PC-3 (cell line): ENCODE measurements at regions not wholly inside any gene's neighbourhood (a gene's known extent, or its start where the extent isn't known, plus 50 kb on each side); places are given as distances from the start of the nearest gene placed in this dataset.

ENCODE experiments used
- ATAC-seq: fragments of 200-7000 bp; cut with Tn5 transposase; 2 replicates; pipeline ENCODE4 v1.9.1; 2020; ENCODE audit warnings: mild to moderate bottlenecking, moderate library complexity
- BruUV-seq: library from RNA; stranded (reverse); fragments of 400-500 nt; replicated peaks from 2 replicates; lab custom pipeline; 2021; lab: Mats Ljungman, UMichigan
- CTCF ChIA-PET: fragments of 300-600 bp; sonication (Branson Sonifier 250); formaldehyde crosslinking; loops from one replicate; lab custom pipeline; 2022; ENCODE audit warnings: antibody characterized with exemption; lab: Charles Lee
- POLR2A ChIA-PET: fragments of 300-600 bp; sonication (Branson Sonifier 250); formaldehyde crosslinking; loops from one replicate; lab custom pipeline; 2022; ENCODE audit warnings: antibody characterized with exemption; ENCODE audit not compliant: unreplicated experiment; lab: Charles Lee
- DNase-seq: peaks from one replicate; pipeline ENCODE4 v3.0.0-alpha.2; 2015
- H2AFZ ChIP-seq: fragments of 300-600 bp; sonication (generic); 2 replicates; pipeline ENCODE4 v1.6.0; 2016; ENCODE audit warnings: antibody characterized with exemption, low read length
- H3F3A ChIP-seq: fragments of 300-600 bp; sonication (generic); one replicate; pipeline ENCODE4 v1.6.0; 2017; ENCODE audit warnings: antibody characterized with exemption, low read length, control low read depth, mild to moderate bottlenecking; ENCODE audit not compliant: unreplicated experiment
- H3K27ac ChIP-seq: fragments of 300-600 bp; sonication (generic); 2 replicates; pipeline ENCODE4 v1.5.1; 2016; ENCODE audit warnings: mild to moderate bottlenecking, low read length
- H3K27me3 ChIP-seq: fragments of 300-600 bp; sonication (generic); 2 replicates; pipeline ENCODE4 v1.6.1; 2016; ENCODE audit warnings: low read length, mixed read lengths
- H3K36me3 ChIP-seq: fragments of 300-600 bp; sonication (generic); 2 replicates; pipeline ENCODE4 v1.6.1; 2016; ENCODE audit warnings: low read depth, mixed run types, low read length, mixed read lengths
- H3K4me1 ChIP-seq: fragments of 300-600 bp; sonication (generic); 2 replicates; pipeline ENCODE4 v1.5.1; 2016; ENCODE audit warnings: low read length; ENCODE audit not compliant: insufficient read depth
- H3K4me2 ChIP-seq: fragments of 300-600 bp; sonication (generic); 2 replicates; pipeline ENCODE4 v1.6.0; 2016; ENCODE audit warnings: low read length
- H3K4me3 ChIP-seq: fragments of 300-600 bp; sonication (generic); 2 replicates; pipeline ENCODE4 v1.5.1; 2016; ENCODE audit warnings: mild to moderate bottlenecking, low read length, mixed read lengths
- H3K79me2 ChIP-seq: fragments of 300-600 bp; sonication (generic); 2 replicates; pipeline ENCODE4 v1.6.1; 2017; ENCODE audit warnings: low read length, mixed read lengths
- H3K9ac ChIP-seq: fragments of 300-600 bp; sonication (generic); 2 replicates; pipeline ENCODE4 v1.6.0; 2016; ENCODE audit warnings: mild to moderate bottlenecking, low read length
- H3K9me2 ChIP-seq: fragments of 300-600 bp; sonication (generic); replicated peaks from 2 replicates; pipeline ENCODE4 v1.6.1; 2016; ENCODE audit warnings: mixed run types, low read length, mixed read lengths
- H3K9me3 ChIP-seq: fragments of 300-600 bp; sonication (generic); 2 replicates; pipeline ENCODE4 v1.6.1; 2016; ENCODE audit warnings: low read length, mixed read lengths
- H4K20me1 ChIP-seq: fragments of 300-600 bp; sonication (generic); 2 replicates; pipeline ENCODE4 v1.6.1; 2016; ENCODE audit warnings: low read length, mixed read lengths
- EZH2 ChIP-seq: fragments of 300-600 bp; sonication (generic); IDR thresholded peaks from one replicate; pipeline ENCODE4 v1.6.1; 2017; ENCODE audit warnings: antibody characterized with exemption, mild to moderate bottlenecking, low read length; ENCODE audit not compliant: unreplicated experiment
- EZH2phosphoT487 ChIP-seq: fragments of 300-600 bp; sonication (generic); IDR thresholded peaks from 2 replicates; pipeline ENCODE4 v1.6.1; 2018; ENCODE audit warnings: mild to moderate bottlenecking, antibody characterized with exemption, low read length, borderline replicate concordance
- intact Hi-C: fragments of 100-400 bp; cut with micrococcal nuclease; formaldehyde crosslinking; loops from 2 replicates; pipeline ENCODE4 v1.9.0; 2023
- TF ChIP-seq, protein P1 (sequence below): fragments of 300-600 bp; sonication (generic); conservative IDR thresholded peaks from 2 replicates; pipeline ENCODE4 v1.5.1; 2017; ENCODE audit warnings: antibody characterized with exemption, low read depth, mild to moderate bottlenecking, low read length

DNA sequence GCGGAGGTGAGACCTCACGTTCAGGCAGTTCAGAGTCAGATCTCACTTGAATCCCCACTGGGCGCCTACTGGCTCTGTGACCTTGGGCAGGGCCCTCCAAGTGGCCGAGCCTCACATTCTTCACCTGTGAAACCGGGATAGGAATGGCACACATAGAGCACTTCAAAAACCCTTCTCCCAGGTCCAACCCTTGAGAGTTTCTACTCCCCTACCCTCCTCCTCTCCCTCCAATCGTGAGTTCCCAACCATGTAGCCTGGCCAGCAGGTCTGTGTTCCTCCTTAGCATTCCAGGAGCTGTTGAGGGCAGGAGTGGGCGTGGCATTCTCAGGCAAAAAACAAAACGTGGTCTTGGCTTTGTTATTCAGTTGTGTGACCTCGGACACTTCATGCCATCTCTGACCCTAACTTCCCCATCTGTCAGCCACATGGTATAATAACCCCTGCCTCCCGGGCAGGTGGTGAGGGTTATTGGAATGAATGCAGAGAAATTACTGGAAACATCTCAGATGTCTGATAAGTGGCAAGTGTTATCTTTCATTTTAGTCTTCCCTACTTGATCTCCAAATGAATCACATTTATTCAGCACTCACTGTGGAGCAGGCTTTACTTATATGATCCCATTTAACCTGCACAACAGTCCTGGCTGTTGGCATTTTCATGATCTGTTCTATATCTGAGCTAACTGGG, 112.8 kb upstream of the BOD1 start:
- H3K4me1 ChIP-seq = no peaks in the 10 kb centered on the region
- H4K20me1 ChIP-seq = no peaks in the 10 kb centered on the region
- BruUV-seq = no TSS peak
- H3K27ac ChIP-seq = no peak overlapping the region
- no peaks in the 10 kb centered on the region for H3K79me2 ChIP-seq
- no peaks in the 10 kb centered on the region for H3F3A ChIP-seq
- TF ChIP-seq EZH2phosphoT487 (no peak), EZH2 (no peak)
- TF ChIP-seq, protein P1, sequence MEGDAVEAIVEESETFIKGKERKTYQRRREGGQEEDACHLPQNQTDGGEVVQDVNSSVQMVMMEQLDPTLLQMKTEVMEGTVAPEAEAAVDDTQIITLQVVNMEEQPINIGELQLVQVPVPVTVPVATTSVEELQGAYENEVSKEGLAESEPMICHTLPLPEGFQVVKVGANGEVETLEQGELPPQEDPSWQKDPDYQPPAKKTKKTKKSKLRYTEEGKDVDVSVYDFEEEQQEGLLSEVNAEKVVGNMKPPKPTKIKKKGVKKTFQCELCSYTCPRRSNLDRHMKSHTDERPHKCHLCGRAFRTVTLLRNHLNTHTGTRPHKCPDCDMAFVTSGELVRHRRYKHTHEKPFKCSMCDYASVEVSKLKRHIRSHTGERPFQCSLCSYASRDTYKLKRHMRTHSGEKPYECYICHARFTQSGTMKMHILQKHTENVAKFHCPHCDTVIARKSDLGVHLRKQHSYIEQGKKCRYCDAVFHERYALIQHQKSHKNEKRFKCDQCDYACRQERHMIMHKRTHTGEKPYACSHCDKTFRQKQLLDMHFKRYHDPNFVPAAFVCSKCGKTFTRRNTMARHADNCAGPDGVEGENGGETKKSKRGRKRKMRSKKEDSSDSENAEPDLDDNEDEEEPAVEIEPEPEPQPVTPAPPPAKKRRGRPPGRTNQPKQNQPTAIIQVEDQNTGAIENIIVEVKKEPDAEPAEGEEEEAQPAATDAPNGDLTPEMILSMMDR = no peak
- H3K9ac ChIP-seq = no peak overlapping the region
- no peak overlapping the region for H3K4me3 ChIP-seq
- intact Hi-C loops = no loop called here
- ChIA-PET CTCF (no interaction called here), POLR2A (no interaction called here)
- DNase-seq (no peak), ATAC-seq (no peak)
- H3K4me2 ChIP-seq = no peak overlapping the region
- H3K27me3 ChIP-seq = no peaks in the 10 kb centered on the region
- H3K9me2 ChIP-seq = no peaks in the 10 kb centered on the region
- no peaks in the 10 kb centered on the region for H3K36me3 ChIP-seq
- H2AFZ ChIP-seq = no peak overlapping the region
- H3K9me3 ChIP-seq = no peaks in the 10 kb centered on the region

DNA sequence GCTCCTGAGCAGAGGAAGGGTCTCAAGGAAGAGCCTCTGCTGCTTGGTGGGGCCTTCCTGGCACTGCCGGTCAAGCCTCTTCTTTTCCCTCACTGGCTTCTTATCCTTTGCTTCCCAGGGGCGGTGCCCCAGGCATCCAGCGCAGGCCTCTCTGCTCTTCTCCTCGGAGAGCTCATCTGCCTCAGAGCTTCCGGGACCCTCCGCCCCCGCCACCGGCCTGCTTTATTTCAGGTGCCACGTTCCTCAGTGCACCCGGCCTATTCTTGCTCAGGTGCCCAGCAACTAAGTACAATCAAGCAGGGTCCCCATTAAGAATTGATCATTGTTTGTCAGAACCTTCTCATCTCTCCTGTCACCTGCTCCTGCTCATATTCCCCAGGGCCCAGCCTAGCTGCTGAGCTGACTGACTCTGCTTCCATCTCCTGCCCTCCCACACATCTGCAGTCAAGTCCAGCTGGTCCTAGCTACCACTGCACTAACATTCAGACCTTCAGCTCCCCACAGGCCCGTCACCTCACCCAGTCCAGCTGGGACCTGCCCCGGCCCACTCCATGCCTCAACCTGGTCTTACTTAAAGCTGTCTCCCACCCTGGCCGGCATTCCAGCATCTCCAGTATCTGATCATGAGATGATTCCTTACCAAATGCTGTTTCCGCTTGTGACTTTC, 114.3 kb upstream of the BOD1 start:
- Histone ChIP-seq H3K27ac (no peak overlapping the region), H3K79me2 (no peaks in the 10 kb centered on the region), H3K4me3 (no peak overlapping the region), H3K4me1 (no peaks in the 10 kb centered on the region), H2AFZ (no peak overlapping the region), H3K9me3 (no peaks in the 10 kb centered on the region), H3K27me3 (no peaks in the 10 kb centered on the region), H3K9ac (no peak overlapping the region), H3K36me3 (no peaks in the 10 kb centered on the region), H4K20me1 (no peaks in the 10 kb centered on the region), H3K4me2 (no peak overlapping the region), H3F3A (no peaks in the 10 kb centered on the region), H3K9me2 (no peaks in the 10 kb centered on the region)
- no peak for ATAC-seq
- intact Hi-C loops = no loop called here
- no peak for DNase-seq
- CTCF ChIA-PET = no interaction called here
- POLR2A ChIA-PET = no interaction called here
- TF ChIP-seq, protein P1 = no peak
- TF ChIP-seq EZH2 = no peak
- no TSS peak for BruUV-seq

DNA sequence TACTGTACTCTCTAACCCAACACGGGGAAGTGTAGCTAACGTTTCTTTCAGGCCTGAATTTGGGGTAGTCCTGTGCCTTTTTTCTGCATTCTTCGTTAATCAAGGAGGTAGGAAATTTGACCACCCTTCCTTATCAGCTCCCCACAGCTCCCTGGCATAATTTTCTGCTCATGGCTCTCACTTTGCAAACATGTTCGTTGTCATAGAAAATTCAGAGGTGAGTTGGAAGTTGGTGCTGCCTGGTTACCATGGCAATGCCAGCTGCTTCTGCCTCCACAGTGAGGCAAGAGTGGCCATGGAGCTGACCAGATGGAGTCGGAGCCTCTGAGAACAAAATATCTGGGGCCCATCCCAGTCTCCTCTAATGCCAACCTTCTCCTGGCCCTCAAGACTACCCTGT, 116.6 kb upstream of the BOD1 start:
- no peak overlapping the region for H3K9ac ChIP-seq
- H3K4me3 ChIP-seq = no peak overlapping the region
- no peak overlapping the region for H3K4me2 ChIP-seq
- H3K4me1 ChIP-seq = no peaks in the 10 kb centered on the region
- TF ChIP-seq, protein P1 = no peak
- no peak for TF ChIP-seq EZH2phosphoT487
- no peaks in the 10 kb centered on the region for H3K9me2 ChIP-seq
- no peaks in the 10 kb centered on the region for H3K9me3 ChIP-seq
- ChIA-PET CTCF (no interaction called here), POLR2A (no interaction called here)
- H3K27ac ChIP-seq = no peak overlapping the region
- H3K79me2 ChIP-seq = no peaks in the 10 kb centered on the region
- no TSS peak for BruUV-seq
- no peak for DNase-seq
- H3K36me3 ChIP-seq = no peaks in the 10 kb centered on the region
- intact Hi-C loops = no loop called here
- no peak for ATAC-seq
- H2AFZ ChIP-seq = no peak overlapping the region
- H3F3A ChIP-seq = no peaks in the 10 kb centered on the region
- H3K27me3 ChIP-seq = no peaks in the 10 kb centered on the region
- no peaks in the 10 kb centered on the region for H4K20me1 ChIP-seq
